Activated T-cell treated with anti-CD3 and anti-CD28 coated beads for 4 hours (primary cell): ENCODE measurements at regions not wholly inside any gene's neighbourhood (a gene's known extent, or its start where the extent isn't known, plus 50 kb on each side); places are given as distances from the start of the nearest gene placed in this dataset.
"Not testable (repeated sequence)": the region's sequence is repeated elsewhere in the genome, so short reads cannot be mapped to it uniquely, and the experiment has no call there.

Source experiments
- DNase-seq: peaks from one replicate; pipeline ENCODE4 v3.0.0-alpha.2; 2020

DNA sequence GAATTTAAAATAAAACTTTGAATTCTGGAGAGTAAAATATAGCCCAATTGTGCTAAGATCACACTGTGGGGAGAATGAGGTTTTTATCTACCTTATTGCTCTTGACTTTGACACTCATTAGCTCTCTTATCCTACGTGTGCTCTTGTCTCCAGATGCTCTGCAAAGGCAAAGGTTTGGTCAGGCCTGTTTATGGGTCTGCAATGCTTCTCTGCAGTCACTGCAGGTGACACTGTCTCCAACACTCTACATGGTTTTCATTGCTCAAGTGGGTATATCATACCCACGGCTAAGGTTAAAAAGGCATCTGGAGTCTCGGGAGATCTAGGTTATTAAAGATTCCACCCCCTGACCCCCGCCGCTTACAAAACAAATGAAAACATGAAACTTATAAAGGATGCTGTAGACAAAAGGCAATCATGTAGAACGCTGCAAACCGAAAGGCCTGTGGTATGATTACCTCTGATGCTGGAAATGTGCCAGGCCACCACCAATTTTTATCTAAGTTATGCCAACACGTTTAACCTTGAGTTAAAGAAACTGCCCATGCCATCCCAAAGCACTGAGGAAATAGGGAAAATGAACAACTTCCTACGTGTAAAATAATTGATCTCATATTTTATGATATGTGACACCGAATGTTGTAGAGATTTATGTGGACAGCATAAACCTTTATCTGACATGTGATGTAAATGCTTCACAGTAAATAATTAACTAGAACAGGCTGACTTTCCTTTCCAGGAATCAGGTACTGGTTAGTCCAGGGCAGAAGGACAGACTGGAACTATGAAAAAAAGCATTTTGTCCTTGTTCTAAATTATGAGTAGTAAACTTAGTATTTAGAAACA lies 238.2 kb upstream of the NOX3 start:
- no peak for DNase-seq

DNA sequence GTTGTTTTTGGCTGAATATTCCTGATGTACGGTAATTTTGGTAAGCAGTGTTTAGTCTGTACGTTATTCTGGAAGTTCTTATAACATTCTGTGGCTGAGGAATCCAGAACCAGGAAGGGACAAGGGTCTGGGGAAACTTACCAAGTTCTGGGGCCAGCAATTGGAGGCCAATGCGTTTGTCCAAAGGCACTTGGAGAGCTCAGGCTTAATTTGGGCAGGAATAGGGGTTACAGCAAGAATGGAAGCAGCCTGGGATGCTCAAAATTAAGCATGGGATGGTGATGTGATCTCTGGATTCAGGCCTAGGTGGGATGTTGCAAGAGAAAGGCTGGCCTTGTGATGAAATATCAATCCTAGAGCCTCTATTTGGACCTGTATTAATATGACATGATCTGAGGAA lies 235.2 kb upstream of the NOX3 start:
- DNase-seq = no peak

DNA sequence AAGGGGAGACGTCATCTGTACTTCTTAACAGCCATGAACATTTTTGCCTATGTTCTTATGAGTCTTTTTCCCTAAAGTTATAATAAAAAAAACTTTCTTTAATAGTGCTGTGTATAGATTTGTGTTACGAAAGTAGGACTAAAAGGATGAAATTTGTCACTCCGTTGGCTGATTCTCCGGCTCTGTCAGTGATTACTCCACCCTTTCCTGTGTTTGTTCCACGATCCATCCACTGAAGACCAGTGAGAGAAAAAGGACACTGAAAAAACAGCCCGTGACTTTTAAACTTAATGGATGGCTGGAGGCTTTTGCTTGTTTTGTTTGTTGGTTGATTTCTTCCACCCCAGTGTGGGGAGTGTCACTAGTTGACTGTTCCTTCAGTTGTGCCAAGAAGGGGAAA lies 232.0 kb upstream of the NOX3 start:
- DNase-seq = no peak

DNA sequence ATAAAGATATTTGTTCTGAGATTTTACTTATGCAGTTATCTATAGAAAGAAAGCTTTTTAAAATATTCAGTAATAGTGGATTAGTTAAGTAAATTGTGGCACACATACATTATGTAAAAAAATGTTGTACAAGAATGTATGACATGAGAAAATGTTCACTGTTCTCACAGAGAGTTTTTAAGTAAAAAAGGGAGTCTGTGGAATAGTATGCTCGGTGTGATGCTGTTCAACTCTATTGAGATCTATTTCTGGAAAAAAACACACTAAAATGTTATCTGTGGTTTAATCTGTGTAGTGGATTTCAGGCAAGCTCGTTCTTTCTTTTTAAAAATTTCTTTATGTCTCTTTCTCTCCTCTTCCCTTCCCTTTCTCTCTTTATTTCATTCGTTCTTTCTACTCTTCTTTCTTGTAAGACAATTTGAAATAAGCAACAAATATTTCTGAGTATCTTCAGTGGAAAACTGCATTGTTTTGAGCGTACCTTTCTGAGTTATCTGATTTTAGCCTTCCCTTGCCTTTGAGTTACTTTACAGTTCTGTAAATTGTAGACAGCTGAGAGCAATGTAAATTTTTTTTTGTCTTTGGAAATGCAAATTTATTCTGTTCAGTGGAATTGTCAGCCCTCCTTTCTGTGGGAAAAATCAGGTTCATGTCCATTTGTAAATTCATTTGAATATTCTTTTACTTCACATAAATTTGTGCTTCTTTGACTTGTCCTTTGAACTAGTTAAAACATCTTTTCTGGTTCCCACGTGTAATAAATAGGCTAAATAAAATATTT lies 229.0 kb upstream of the NOX3 start:
- DNase-seq = no peak

DNA sequence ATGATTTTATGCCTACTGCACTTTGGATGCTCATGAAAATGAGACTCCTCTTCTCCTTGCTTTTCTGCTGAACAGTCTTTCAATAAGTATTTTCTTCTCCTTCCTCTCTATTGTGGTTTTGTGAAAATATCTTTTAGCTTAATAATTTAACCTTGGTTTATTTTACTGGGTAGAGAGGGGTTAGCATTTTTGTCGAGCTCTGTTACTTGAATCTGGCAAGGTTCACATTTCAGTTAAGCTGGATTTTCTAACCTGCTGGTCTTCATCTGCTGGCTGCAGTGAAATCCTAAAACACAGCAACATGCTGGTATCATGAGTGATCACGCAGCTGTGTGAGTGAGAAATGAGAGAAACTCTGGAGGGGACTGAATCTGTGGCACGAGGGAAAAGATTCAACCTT lies 222.7 kb upstream of the NOX3 start:
- DNase-seq = no peak

DNA sequence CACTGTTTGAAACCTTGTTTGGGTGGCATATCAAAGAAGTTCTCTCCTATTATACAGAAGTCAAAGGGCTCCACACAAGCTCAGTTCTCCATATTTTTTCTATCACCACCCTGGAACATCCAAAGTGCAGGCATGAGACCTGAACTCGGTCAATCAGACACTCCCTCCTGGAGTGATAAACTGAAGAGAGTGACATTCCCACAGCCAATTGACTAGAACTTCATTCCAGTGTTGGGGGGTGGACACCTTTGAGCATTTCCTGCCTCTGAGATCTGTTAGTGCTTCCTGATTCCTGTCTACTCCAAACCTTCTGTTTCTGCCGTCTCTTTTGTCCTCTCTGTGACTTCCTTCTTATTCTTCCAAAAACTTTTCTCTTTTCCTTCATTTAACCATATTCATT lies 220.7 kb upstream of the NOX3 start:
- no peak for DNase-seq

DNA sequence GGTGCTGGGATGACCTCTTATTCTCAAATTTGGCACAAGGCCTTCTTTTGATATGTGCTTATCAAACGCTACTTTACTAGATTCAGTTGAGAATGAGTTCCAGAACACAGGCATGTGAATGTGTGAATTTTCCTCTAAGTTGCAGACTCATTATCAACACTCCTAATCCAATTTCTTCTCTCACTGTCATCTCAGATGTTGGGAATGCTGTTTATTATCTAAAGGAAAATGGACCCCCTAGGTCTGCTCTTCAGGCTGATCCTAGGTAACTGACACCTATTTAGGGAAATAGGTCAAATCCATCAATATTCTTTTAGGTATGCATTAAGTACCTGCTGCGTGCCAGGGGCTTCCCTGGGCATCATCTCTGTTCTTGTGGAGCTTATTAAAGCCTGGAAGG lies 215.0 kb upstream of the NOX3 start:
- no peak for DNase-seq

DNA sequence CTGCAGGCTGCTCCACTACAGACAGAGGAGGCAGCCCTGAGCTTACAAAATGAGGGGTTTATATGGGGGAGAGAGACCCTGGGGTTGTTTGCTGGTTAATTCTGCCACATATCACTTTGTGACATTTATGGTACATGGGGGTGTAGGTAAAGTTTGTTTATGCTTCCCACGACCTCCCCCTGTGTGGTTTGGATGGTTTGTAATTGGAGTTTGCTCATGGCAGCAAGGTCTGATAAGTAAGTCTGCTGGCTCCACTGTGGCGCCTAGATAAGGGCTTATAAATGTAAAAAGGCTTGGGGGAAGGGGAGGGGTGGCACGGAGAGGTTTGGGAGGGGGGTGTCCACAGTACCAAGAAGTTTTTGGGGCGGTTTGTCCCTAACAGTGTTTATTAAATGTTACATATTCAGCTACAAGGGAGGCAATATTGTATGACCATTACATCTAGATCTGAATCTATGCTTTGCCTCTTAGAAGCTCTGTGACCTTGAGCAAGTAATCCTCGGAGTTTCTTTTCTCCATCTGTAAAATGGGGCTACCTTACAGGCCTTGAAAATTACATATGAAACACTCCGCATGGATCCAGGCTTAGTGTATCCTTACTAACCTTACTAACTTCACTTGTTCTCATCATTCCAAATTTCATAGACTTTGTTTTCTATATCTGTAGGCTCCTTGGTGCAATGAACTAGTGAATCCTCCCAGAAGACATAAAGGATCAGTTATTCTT lies 204.8 kb upstream of the NOX3 start:
- DNase-seq = no peak

DNA sequence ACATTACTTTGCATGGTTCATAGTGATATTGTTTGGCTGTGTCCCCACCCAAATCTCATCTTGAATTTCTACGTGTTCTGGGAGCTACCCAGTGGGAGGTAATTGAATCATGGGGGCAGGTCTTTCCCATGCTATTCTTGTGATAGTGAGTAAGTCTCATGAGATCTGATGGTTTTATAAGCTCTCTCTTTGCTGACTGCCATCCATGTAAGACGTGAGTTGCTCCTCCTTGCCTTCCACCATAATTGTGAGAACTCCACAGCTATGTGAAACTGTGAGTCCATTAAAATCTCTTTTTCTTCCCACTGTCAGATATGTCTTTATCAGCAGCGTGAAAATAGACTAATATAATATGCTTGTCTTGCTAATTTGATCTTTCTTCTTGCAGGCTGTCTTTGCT lies 200.4 kb upstream of the NOX3 start:
- no peak for DNase-seq

DNA sequence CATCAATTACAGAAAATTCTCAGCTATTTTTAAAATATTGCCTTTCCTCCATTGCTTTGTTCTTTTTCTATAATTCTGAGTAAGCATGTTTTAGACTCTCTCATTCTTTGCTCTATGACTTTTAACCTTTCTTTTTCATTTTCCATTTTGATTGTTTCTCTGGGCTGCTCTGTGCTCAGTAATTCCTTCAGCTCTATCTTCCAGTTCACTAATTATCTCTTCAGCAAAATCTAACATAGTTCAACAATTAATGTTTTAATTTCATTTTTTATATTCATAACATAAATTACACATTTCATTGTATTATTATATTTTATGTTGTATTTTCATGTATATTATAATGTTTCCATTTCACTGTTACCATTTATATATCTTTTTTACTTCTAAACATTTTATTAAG lies 198.8 kb upstream of the NOX3 start:
- DNase-seq = no peak

DNA sequence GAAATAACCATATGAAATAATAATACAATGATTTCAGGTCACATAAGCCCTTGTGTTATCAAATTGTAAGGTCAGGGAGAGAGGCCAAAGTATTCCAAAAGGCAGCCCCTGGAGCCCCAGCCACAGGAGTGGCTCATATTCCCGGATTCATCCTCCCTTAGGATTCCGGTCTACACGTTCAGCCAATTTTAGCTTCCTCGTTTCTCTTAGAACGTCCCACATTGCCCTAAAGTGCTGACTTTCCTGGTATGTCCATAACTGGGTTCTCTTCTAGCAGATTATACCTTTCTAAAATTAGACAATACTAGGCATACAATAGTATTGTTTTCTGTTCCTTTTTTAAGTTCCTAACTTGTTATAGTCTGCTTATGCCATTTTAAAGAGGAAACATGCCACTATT lies 192.7 kb upstream of the NOX3 start:
- no peak for DNase-seq

DNA sequence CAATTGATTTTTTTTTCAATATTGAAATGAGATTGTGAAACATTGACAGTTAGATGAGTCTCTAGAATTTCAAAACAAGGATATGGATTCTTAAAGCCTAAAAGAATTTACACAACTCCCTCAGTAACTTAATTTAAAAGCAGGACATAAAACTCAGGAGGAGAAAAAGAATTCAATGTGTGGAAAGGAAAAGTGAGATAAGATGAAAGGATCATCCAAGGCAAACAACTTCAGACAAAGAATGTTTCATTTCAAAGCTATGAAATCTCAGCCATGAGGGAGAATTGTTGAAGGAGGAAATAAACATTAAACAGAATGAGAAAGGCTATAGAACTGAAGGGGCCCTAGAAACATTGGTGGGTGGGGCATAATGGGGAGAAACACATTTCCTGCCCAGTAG lies 191.7 kb upstream of the NOX3 start:
- DNase-seq = no peak

DNA sequence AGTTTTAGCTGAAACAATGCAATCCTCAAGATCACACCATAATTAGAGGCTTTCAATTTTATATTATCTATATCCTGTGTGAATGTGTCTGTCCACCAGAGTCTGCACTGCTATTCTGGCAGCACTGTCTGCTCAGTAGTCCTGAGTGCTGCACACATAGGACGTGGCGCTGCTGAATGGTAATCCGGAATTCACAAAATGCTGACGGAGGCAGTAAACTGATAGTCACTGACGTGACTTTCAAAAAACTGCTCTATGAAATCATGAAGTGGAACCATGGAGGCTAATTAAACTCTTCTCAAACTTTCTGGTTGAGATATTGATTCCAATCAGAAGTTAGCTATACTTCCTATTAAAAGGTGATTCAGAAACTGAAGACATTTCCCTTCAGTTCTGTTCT lies 190.8 kb upstream of the NOX3 start:
- no peak for DNase-seq

DNA sequence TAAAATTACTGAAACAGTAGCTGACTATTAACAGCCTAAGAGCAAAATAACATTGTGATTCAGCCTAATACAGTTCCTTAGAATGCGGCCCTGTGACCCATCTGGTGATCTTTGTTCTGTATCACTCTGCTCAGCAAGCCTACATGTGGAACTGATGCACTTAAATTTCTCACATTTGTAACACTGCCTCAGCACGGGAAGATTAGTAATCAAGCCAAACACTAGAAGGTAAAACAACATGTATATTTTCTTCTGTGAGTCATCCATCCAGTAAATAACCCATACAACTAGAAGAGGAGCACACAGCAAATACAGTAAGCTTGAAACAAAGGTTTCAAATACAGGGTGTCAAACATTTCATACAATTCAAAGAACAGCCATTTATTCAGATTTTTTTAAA lies 189.7 kb upstream of the NOX3 start:
- DNase-seq = no peak

DNA sequence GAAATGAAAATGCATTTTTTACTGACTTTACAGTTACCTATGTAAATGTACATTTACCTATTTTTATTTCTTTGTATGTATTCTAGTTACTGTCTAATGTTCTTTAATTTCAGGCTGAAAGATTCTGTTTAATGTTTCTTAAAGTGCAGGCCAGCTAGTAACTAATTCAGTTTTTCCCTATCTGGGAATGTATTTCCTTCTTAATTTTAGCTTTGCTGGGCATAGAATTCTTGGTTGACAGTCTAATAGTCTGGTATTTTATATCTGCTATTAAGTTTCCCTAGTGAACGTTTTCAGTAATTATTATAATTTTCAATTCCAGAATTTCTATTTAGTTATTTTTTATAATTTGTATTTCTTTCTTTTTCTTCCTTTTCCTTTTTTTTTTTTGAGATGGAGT lies 186.0 kb upstream of the NOX3 start:
- no peak for DNase-seq

DNA sequence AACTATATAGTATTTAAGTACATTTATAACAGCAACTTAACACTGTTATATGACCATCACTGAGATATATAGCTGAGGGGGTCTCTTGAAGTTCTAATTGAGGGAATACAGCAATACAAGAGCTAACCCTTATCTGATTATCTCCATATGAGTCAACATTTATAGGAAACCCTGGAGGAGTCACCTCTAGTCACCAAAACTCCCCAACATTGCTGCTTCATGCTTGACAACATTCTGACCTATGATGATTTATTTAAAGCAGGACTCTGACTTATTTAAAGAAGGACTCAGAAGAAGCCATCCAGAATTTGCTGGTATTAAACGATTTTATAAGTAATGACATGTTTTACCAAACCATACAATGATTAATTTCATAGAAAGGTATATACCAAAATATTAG lies 182.6 kb upstream of the NOX3 start:
- no peak for DNase-seq

DNA sequence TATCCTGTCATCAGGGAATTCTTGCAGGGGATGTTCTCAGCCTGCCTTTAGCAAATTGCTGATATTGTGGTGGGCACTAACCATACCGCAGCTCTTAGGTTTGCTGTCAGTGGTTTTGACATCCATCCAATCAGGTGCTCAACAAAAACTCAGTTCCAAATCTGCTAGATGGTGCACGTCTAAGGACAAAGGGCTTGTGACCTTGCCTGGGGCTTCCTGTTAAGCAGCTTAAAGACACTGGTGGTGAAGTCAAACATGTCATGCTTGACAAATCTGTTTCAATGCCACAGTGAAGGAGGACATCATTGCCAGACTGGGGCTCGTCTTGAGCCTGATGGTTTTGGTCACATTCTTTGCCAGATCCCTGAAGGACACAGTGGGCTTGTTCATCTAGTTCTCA lies 179.8 kb upstream of the NOX3 start:
- DNase-seq = no peak

DNA sequence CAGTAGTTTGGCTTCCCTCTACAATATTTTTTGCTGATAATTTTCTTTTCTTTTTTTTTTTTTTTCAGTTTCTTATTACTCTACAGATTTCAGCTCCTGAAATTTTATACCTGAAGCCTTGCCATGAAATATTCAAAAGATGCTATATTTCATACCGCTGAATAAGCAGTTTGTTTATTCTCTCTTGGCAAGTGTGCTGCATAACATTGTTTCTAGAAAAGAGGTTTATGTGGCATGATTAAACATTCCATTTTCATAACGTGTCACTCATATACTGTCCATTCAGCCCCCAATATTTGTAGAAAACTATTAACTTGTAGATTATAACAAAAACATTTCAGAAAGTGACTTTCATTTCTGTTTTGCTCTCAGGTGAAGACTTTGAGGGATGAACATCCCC lies 174.4 kb upstream of the NOX3 start:
- DNase-seq = no peak

DNA sequence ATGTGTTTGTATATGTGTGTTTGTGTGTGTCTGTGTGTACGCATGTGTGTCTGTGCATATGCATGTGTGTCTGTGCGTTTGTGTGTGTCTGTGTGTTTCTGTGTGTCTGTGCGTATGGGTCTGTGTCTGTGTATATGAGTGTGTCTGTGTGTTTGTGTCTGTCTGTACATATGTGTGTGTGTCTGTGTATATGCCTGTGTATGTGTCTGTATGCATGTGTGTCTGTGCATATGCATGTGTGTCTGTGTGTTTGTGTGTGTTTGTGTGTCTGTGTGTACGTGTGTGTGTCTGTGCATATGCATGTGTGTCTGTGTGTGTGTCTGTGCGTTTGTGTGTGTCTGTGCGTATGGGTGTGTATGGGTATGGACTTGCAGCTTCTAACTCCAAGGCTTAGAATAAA lies 174.0 kb upstream of the NOX3 start:
- no peak for DNase-seq

DNA sequence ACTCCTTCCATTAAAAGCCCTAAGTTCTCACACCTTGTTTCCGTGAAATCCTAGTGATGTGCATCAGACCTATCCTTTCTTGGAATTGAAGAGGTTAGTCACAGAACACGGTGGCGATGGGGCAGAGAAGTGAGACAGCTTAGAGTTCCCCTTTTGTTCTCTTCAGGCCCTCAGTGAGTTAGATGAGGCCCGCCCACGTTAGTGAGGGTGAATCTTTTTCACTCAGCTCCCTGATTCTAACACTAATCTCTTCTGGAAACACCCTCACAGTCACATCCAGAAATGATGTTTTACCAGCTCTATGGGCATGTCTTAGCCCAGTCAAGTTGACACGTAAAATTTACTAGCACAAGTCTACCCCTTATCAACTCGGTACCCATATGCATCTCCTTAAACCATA lies 172.7 kb upstream of the NOX3 start:
- no peak for DNase-seq

DNA sequence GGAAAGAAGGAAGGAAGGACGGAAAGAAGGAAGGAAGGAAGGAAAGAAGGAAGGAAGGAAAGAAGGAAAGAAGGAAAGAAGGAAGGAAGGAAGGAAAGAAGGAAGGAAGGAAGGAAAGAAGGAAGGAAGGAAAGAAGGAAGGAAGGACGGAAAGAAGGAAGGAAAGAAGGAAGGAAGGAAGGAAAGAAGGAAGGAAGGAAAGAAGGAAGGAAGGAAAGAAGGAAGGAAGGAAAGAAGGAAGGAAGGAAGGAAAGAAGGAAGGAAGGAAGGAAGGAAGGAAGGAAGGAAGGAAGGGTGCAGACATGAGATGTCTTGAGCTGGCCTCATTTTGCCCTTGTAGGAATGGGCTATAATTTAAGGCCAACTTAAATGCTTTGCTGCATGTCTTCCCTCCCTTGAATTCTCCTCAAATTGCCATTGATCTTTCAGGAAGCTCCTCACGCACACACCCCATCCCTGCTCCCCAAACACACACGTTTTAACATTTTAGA lies 172.1 kb upstream of the NOX3 start:
- DNase-seq = not testable (repeated sequence)

DNA sequence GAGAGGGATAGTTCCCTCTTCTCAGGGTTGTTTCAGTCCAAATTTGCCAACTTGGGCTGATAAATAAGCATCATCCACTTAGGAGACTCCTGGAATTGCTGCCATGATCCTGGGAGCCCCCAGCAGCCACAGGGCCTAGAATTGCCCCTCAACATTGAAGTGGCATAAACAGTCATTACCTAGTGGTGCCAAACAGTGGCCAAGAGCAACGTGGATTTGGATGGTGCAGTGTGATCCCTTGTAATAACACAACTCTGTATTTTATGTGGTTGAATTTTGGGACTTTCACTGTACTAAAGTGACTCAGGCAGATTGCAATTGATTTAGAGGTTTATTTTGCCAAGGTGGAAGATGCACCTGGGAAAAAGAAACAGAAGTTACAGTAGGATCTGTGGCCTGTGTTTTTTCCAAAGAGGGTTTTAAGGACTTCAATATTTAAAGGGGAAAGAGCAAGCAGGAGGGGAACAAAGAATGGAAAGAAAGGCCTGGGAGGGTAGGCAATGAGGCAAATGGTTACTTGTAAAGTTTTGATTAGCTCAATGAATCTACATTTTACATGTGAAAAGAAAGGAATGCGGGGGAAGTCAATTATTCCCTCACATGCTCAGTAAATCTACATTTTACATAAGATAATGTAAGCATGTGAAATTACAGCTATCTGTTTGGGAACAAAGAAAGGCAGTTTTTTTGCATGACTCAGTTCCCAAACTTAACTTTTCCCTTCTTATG lies 168.0 kb upstream of the NOX3 start:
- no peak for DNase-seq

DNA sequence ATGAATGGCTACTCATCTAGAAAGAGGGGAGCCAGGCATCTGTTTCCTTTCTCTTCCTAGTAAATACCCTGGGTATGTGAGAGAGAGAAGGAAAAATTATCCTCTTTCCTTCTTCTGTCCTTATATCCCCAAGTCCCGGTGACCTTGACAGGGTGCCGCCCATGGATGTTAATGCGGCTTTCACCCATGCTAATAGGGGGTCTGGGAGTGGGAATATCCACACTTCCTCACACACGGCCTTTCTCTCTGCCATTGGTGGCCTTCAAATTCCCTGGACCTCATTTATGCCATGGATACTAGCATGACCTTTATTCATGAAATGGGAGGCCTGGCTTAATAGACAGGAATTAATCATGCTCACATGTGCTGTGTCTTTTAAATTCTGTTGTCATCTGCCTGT lies 159.0 kb upstream of the NOX3 start:
- no peak for DNase-seq
